ENCODE measurements at regions not wholly inside any gene's neighbourhood (a gene's known extent, or its start where the extent isn't known, plus 50 kb on each side); places are given as distances from the start of the nearest gene placed in this dataset.

- TF ChIP-seq, protein P1, sequence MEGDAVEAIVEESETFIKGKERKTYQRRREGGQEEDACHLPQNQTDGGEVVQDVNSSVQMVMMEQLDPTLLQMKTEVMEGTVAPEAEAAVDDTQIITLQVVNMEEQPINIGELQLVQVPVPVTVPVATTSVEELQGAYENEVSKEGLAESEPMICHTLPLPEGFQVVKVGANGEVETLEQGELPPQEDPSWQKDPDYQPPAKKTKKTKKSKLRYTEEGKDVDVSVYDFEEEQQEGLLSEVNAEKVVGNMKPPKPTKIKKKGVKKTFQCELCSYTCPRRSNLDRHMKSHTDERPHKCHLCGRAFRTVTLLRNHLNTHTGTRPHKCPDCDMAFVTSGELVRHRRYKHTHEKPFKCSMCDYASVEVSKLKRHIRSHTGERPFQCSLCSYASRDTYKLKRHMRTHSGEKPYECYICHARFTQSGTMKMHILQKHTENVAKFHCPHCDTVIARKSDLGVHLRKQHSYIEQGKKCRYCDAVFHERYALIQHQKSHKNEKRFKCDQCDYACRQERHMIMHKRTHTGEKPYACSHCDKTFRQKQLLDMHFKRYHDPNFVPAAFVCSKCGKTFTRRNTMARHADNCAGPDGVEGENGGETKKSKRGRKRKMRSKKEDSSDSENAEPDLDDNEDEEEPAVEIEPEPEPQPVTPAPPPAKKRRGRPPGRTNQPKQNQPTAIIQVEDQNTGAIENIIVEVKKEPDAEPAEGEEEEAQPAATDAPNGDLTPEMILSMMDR (IDR thresholded peaks at IDR 0.05), result no peak
- TF ChIP-seq POLR2A (IDR thresholded peaks at IDR 0.05; ENCODE audit: low read depth) (no peak), POLR2AphosphoS5 (IDR thresholded peaks at IDR 0.05) (no peak), EP300 (IDR thresholded peaks at IDR 0.05) (no peak)
Observed at GRCh38 chr4:100679926-100680325, 162.1 kb upstream of the EMCN start.

Measured in esophagus muscularis mucosa (tissue), 4 donors.